GM12865 (cell line): ENCODE measurements at regions not wholly inside any gene's neighbourhood (a gene's known extent, or its start where the extent isn't known, plus 50 kb on each side); places are given as distances from the start of the nearest gene placed in this dataset.
A peak's percentile ranks its signal among the peaks of the same experiment; 100 is the strongest.

Experiments
- DNase-seq: peaks from one replicate; pipeline ENCODE4 v3.0.0; 2010; ENCODE audit warnings: low read depth
- H3K4me3 ChIP-seq: 2 replicates; pipeline ENCODE4 v1.5.1; 2011; ENCODE audit warnings: mild to moderate bottlenecking, low read depth, low read length, control low read depth
- CTCF ChIP-seq: IDR thresholded peaks from 2 replicates; pipeline ENCODE4 v1.5.1; 2011; ENCODE audit warnings: low read length, control low read depth, low read depth, inconsistent platforms; ENCODE audit not compliant: insufficient read depth; ENCODE audit errors: missing control alignments

GRCh38 chr12:93060666-93061472 lies 131.8 kb upstream of the EEA1 start:
- TF ChIP-seq CTCF, result no peak
- peak; percentile 33 for DNase-seq
- no peak overlapping the region for H3K4me3 ChIP-seq

- DNase-seq, result no peak
- H3K4me3 ChIP-seq, result no peak overlapping the region
Observed at GRCh38 chr12:93061473-93062419, 132.7 kb upstream of the EEA1 start.

GRCh38 chr12:93065896-93066295 lies 136.8 kb upstream of the EEA1 start:
- H3K4me3 ChIP-seq, result no peak overlapping the region
- DNase-seq, result no peak
- TF ChIP-seq CTCF, result no peak

More at GRCh38 chr12:93061473-93062419, 132.7 kb upstream of the EEA1 start:
- no peak for TF ChIP-seq CTCF

GRCh38 chr12:93072340-93072739 lies 143.2 kb upstream of the EEA1 start:
- TF ChIP-seq CTCF, result no peak
- peak; percentile 9 for DNase-seq
- H3K4me3 ChIP-seq, result no peak overlapping the region

- DNase-seq, result no peak
- H3K4me3 ChIP-seq, result no peak overlapping the region
- TF ChIP-seq CTCF, result no peak
Observed at GRCh38 chr12:93073324-93073723, 144.2 kb upstream of the EEA1 start.

- TF ChIP-seq CTCF, result no peak
- no peak for DNase-seq
- H3K4me3 ChIP-seq, result no peak overlapping the region
Observed at GRCh38 chr12:93078059-93078458, 149.0 kb upstream of the EEA1 start.
